Adrenal gland (tissue), 9 donors: ENCODE measurements at regions not wholly inside any gene's neighbourhood (a gene's known extent, or its start where the extent isn't known, plus 50 kb on each side); places are given as distances from the start of the nearest gene placed in this dataset.
"Not testable (repeated sequence)": the region's sequence is repeated elsewhere in the genome, so short reads cannot be mapped to it uniquely, and the experiment has no call there.

Source experiments
- DNase-seq, 7 donors: peaks; one replicate each; pipeline ENCODE4 v3.0.0-alpha.2; 2019 to 2020
- H3K27ac ChIP-seq, 5 donors: fragments of 200-600 bp; sonication (generic) in 4 of 5; 1 replicate in 3 of 5; 2 replicates in 2 of 5; pipeline versions ENCODE4 v1.5.1 to v1.8.0; 2016 to 2020; ENCODE audit warnings: mild to moderate bottlenecking in 1 of 5
- H3K27me3 ChIP-seq: fragments of 200-600 bp; 2 replicates; pipeline ENCODE4 v1.8.0; 2021
- H3K36me3 ChIP-seq, 2 donors: fragments of 200-600 bp; replicated peaks in 1 of 2; 1 replicate in 1 of 2; 2 replicates in 1 of 2; pipeline versions ENCODE4 v1.5.1 to v1.8.0; 2018 to 2022
- H3K4me1 ChIP-seq, 2 donors: fragments of 200-600 bp; replicated peaks in 1 of 2; 1 replicate in 1 of 2; 2 replicates in 1 of 2; pipeline versions ENCODE4 v1.5.1 to v1.8.0; 2018 to 2021
- H3K4me3 ChIP-seq, 4 donors: fragments of 200-600 bp; sonication (generic) in 3 of 4; one replicate each; pipeline ENCODE4 v1.5.1; 2016 to 2018
- H3K9me3 ChIP-seq, 3 donors: fragments of 200-600 bp; sonication (generic) in 1 of 3; replicated peaks in 1 of 3; 1 replicate in 2 of 3; 2 replicates in 1 of 3; pipeline versions ENCODE4 v1.5.1 to v1.8.0; 2016 to 2021
- CTCF ChIP-seq, 6 experiments: fragments of 450-650 bp in 4 of 6; fragments of 200-600 bp in 2 of 6; sonication (generic) in 1 of 6; IDR thresholded peaks; 1 replicate in 5 of 6; 2 replicates in 1 of 6; pipeline versions ENCODE4 v1.5.1 to v1.8.0; 2016 to 2021; ENCODE audit warnings: antibody characterized with exemption in 6 of 6, mild to moderate bottlenecking in 2 of 6, moderate library complexity in 1 of 6
- POLR2A ChIP-seq, 2 donors: fragments of 450-650 bp; IDR thresholded peaks; one replicate each; pipeline ENCODE4 v1.6.1; 2017; ENCODE audit warnings: antibody characterized with exemption in 2 of 2, mild to moderate bottlenecking in 2 of 2, moderate library complexity in 1 of 2
- WGBS, 4 donors: extraction: QIAGEN DNeasy Blood & Tissue Kit in 2 of 4; methylation state at CpG; one replicate each; pipeline versions ENCODE4 v1.1.5 to v1.1.7; 2013 to 2017; 5-methylcytosine and 5-hydroxymethylcytosine counted together
- intact Hi-C, 2 donors: fragments of 100-400 bp; cut with DNase I; formaldehyde crosslinking; loops; one replicate each; pipeline versions ENCODE4 v1.14.1 to v1.15.0; 2022 to 2023
- donor health status: healthy with polysubstance abuse.
- donor health status: Bipolar disorder and iron deficiency.
- donor health status: DM: yes; HTN: yes; CAD: no.
- donor health status: DM: no; HTN: no; CAD: no.
- donor health status: DM: no; HTN: no; CAD: no.

GRCh38 chr6:115441651-115442050 is 619.0 kb downstream of the FRK start:
- intact Hi-C loops = no loop called here
- 63 to 75% (median 71%) methylated on average over 1 of the region's 1 CpG for WGBS, 4 donors
- H3K27ac ChIP-seq = no peak overlapping the region
- H3K36me3 ChIP-seq = no peaks in the 10 kb centered on the region
- H3K4me3 ChIP-seq = no peak overlapping the region
- no peak for DNase-seq
- no peaks in the 10 kb centered on the region for H3K9me3 ChIP-seq
- H3K4me1 ChIP-seq = no peaks in the 10 kb centered on the region
- no peaks in the 10 kb centered on the region for H3K27me3 ChIP-seq
- no peak for TF ChIP-seq CTCF (IDR thresholded peaks at IDR 0.05)
- no peak for TF ChIP-seq POLR2A (IDR thresholded peaks at IDR 0.05)

- Histone ChIP-seq H3K4me3 (no peak overlapping the region), H3K36me3 (no peaks in the 10 kb centered on the region), H3K27me3 (no peaks in the 10 kb centered on the region), H3K27ac (no peak overlapping the region), H3K9me3 (no peaks in the 10 kb centered on the region), H3K4me1 (no peaks in the 10 kb centered on the region)
- WGBS, 4 donors = 57 to 78% (median 61%) methylated on average over 3 of the region's 3 CpGs
- intact Hi-C loops = no loop called here
- no peak for DNase-seq
- TF ChIP-seq CTCF (IDR thresholded peaks at IDR 0.05) (no peak), POLR2A (IDR thresholded peaks at IDR 0.05) (no peak)
These were observed 645.3 kb downstream of the FRK start for GRCh38 chr6:115415378-115415777.

GRCh38 chr6:115414916-115415315 is 645.8 kb downstream of the FRK start:
- H3K4me1 ChIP-seq, intact Hi-C loops, H3K4me3 ChIP-seq, DNase-seq, H3K9me3 ChIP-seq, H3K36me3 ChIP-seq, H3K27me3 ChIP-seq, H3K27ac ChIP-seq: not testable (repeated sequence)
- WGBS, 4 donors = 64 to 65% (median 65%) methylated on average over 6 of the region's 6 CpGs

GRCh38 chr6:115411756-115412155 is 648.9 kb downstream of the FRK start:
- WGBS, 4 donors = 64 to 83% (median 74%) methylated on average over 2 of the region's 2 CpGs

More at GRCh38 chr6:115411756-115412155, 648.9 kb downstream of the FRK start:
- H3K4me3 ChIP-seq = no peak overlapping the region
- intact Hi-C loops = no loop called here
- DNase-seq = no peak
- H3K27ac ChIP-seq = no peak overlapping the region
- no peaks in the 10 kb centered on the region for H3K36me3 ChIP-seq
- H3K4me1 ChIP-seq = no peaks in the 10 kb centered on the region
- no peaks in the 10 kb centered on the region for H3K27me3 ChIP-seq
- TF ChIP-seq POLR2A (IDR thresholded peaks at IDR 0.05) = no peak
- TF ChIP-seq CTCF (IDR thresholded peaks at IDR 0.05) = no peak
- no peaks in the 10 kb centered on the region for H3K9me3 ChIP-seq
